GM18505 (cell line): ENCODE measurements at regions not wholly inside any gene's neighbourhood (a gene's known extent, or its start where the extent isn't known, plus 50 kb on each side); places are given as distances from the start of the nearest gene placed in this dataset.

Experiments
- ATAC-seq: cut with Tn5 transposase; IDR thresholded peaks from one replicate; pipeline ENCODE4 v1.9.1; 2021; ENCODE audit not compliant: unreplicated experiment
- POLR2A ChIP-seq: IDR thresholded peaks from 4 replicates; pipeline ENCODE4 v1.6.1; 2011; ENCODE audit warnings: borderline replicate concordance; ENCODE audit not compliant: insufficient read depth, insufficient read length; ENCODE audit errors: extremely low read depth

- TF ChIP-seq POLR2A = no peak
- no peak for ATAC-seq
Observed at GRCh38 chr5:142395334-142395733, 70.5 kb upstream of the SPRY4 start.

GRCh38 chr5:142391058-142391845, 66.4 kb upstream of the SPRY4 start:
- no peak for TF ChIP-seq POLR2A
- ATAC-seq = no peak

- ATAC-seq = no peak
Observed at GRCh38 chr5:142390334-142390733, 65.5 kb upstream of the SPRY4 start.

GRCh38 chr5:142388696-142389095, 63.9 kb upstream of the SPRY4 start:
- ATAC-seq = no peak

More at GRCh38 chr5:142390334-142390733, 65.5 kb upstream of the SPRY4 start:
- no peak for TF ChIP-seq POLR2A

GRCh38 chr5:142387024-142387682, 62.3 kb upstream of the SPRY4 start:
- ATAC-seq = no peak
- no peak for TF ChIP-seq POLR2A

More at GRCh38 chr5:142388696-142389095, 63.9 kb upstream of the SPRY4 start:
- no peak for TF ChIP-seq POLR2A

- TF ChIP-seq POLR2A = no peak
Observed at GRCh38 chr5:142386137-142387023, 61.6 kb upstream of the SPRY4 start.

GRCh38 chr5:142385194-142385593, 60.4 kb upstream of the SPRY4 start:
- no peak for TF ChIP-seq POLR2A
- ATAC-seq = no peak

More at GRCh38 chr5:142386137-142387023, 61.6 kb upstream of the SPRY4 start:
- no peak for ATAC-seq

GRCh38 chr5:142384014-142384413, 59.2 kb upstream of the SPRY4 start:
- no peak for ATAC-seq
- no peak for TF ChIP-seq POLR2A

- TF ChIP-seq POLR2A = no peak
- no peak for ATAC-seq
Observed at GRCh38 chr5:142382186-142382585, 57.4 kb upstream of the SPRY4 start.

GRCh38 chr5:142378737-142379634, 54.2 kb upstream of the SPRY4 start:
- no peak for TF ChIP-seq POLR2A
- ATAC-seq = no peak

- ATAC-seq = no peak
- TF ChIP-seq POLR2A = no peak
Observed at GRCh38 chr5:142375944-142376411, 51.2 kb upstream of the SPRY4 start.
